ENCODE measurements at regions not wholly inside any gene's neighbourhood (a gene's known extent, or its start where the extent isn't known, plus 50 kb on each side); places are given as distances from the start of the nearest gene placed in this dataset.

DNA sequence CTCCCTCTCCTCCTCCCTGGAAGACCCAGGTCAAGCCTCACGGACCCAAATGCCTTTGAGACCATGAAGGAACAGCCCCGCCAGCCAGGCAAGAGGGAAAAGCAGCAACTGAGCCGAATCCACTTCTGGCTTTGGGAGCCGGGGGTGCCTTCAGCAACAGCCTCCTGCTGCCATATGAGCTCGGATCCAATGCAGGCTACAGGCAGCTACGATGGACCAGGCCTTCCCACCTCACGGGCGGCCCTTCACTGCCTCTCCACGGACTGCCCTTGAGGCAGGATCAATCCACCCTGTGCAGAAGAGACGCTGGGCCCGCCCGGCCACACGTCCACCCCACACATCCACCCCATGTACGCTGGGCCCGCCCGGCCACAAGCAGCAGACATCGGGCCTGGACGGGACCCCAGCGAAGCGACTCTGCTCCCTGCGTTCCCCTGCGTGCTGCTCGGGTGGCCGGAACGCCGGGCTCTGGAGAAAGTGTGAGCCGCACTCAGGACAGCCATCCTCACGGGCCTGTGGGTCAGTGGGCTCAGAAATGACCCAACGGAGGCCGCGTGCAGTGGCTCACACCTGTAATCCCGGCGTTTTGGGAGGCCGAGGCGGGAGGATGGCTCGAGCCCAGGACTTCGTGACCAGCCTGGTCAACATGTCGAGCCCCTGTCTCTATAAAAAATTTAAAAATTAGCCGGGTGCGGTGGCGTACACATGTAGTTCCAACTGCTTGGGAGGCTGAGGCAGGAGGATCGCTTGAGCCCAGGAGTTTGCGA is 82.0 kb downstream of the FOXL3 start:
- FAIRE-seq (no peak), DNase-seq (ENCODE audit: low read depth, low spot score) (no peak)
- dilution Hi-C loops (cut with MboI; ENCODE audit: extremely low pct_ligation_motif_present, low sequenced_read_pairs): no loop called here

GRCh38 chr7:372546-372931 is 82.6 kb downstream of the FOXL3 start:
- Histone ChIP-seq H3K9me3 (ENCODE audit: control insufficient read depth, low read depth, low read length) (no peaks in the 10 kb centered on the region), H3K36me3 (ENCODE audit: control insufficient read depth in 2 of 2, extremely low read depth in 1 of 2, insufficient read depth in 2 of 2, low read length in 2 of 2) (no peaks in the 10 kb centered on the region), H3K9me1 (ENCODE audit: control insufficient read depth, extremely low read depth, insufficient read depth, low read length) (no peaks in the 10 kb centered on the region), H3K27ac (ENCODE audit: control insufficient read depth, insufficient read depth, low read length) (no peak overlapping the region), H3K4me1 (ENCODE audit: control insufficient read depth, extremely low read depth, insufficient read depth, low read length) (peaks cover 36% of the 10 kb centered on the region), H4K20me1 (ENCODE audit: control insufficient read depth, extremely low read depth, insufficient read depth, low read length) (no peaks in the 10 kb centered on the region), H3K9ac (ENCODE audit: control insufficient read depth, extremely low read depth, insufficient read depth, low read length) (no peak overlapping the region), H3K4me3 (ENCODE audit: control insufficient read depth in 2 of 3, extremely low read depth in 1 of 3, insufficient read depth in 2 of 3, low read depth in 1 of 3, low read length in 3 of 3) (no peak overlapping the region), H2AFZ (ENCODE audit: control insufficient read depth, low read length) (no peak overlapping the region), H3K4me2 (ENCODE audit: control insufficient read depth, extremely low read depth, insufficient read depth, low read depth, low read length) (no peak overlapping the region), H3K79me2 (ENCODE audit: control insufficient read depth, insufficient read depth, low read length) (no peaks in the 10 kb centered on the region), H3K27me3 (ENCODE audit: control insufficient read depth, extremely low read depth, insufficient read depth, low read length) (no peaks in the 10 kb centered on the region)
- TF ChIP-seq EZH2 (IDR thresholded peaks at IDR 0.05; ENCODE audit: low read length): no peak
- TF ChIP-seq, protein P1, sequence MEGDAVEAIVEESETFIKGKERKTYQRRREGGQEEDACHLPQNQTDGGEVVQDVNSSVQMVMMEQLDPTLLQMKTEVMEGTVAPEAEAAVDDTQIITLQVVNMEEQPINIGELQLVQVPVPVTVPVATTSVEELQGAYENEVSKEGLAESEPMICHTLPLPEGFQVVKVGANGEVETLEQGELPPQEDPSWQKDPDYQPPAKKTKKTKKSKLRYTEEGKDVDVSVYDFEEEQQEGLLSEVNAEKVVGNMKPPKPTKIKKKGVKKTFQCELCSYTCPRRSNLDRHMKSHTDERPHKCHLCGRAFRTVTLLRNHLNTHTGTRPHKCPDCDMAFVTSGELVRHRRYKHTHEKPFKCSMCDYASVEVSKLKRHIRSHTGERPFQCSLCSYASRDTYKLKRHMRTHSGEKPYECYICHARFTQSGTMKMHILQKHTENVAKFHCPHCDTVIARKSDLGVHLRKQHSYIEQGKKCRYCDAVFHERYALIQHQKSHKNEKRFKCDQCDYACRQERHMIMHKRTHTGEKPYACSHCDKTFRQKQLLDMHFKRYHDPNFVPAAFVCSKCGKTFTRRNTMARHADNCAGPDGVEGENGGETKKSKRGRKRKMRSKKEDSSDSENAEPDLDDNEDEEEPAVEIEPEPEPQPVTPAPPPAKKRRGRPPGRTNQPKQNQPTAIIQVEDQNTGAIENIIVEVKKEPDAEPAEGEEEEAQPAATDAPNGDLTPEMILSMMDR (optimal IDR thresholded peaks at IDR 0.05 in 1 of 3, IDR thresholded peaks at IDR 0.05 in 1 of 3, conservative IDR thresholded peaks at IDR 0.05 in 1 of 3; ENCODE audit: extremely low read depth in 1 of 3, insufficient read depth in 2 of 3, low read length in 3 of 3): no peak
- dilution Hi-C loops (cut with MboI; ENCODE audit: extremely low pct_ligation_motif_present, low sequenced_read_pairs): no loop called here
- FAIRE-seq: no peak
- DNase-seq (ENCODE audit: low read depth, low spot score): no peak

More for the DNA sequence above, 82.0 kb downstream of the FOXL3 start:
- Histone ChIP-seq H3K27me3 (ENCODE audit: control insufficient read depth, extremely low read depth, insufficient read depth, low read length) (no peaks in the 10 kb centered on the region), H3K4me2 (ENCODE audit: control insufficient read depth, extremely low read depth, insufficient read depth, low read depth, low read length) (no peak overlapping the region), H4K20me1 (ENCODE audit: control insufficient read depth, extremely low read depth, insufficient read depth, low read length) (no peaks in the 10 kb centered on the region), H3K36me3 (ENCODE audit: control insufficient read depth in 2 of 2, extremely low read depth in 1 of 2, insufficient read depth in 2 of 2, low read length in 2 of 2) (no peaks in the 10 kb centered on the region), H3K9ac (ENCODE audit: control insufficient read depth, extremely low read depth, insufficient read depth, low read length) (no peak overlapping the region), H3K4me3 (ENCODE audit: control insufficient read depth in 2 of 3, extremely low read depth in 1 of 3, insufficient read depth in 2 of 3, low read depth in 1 of 3, low read length in 3 of 3) (no peak overlapping the region), H3K79me2 (ENCODE audit: control insufficient read depth, insufficient read depth, low read length) (no peaks in the 10 kb centered on the region), H3K27ac (ENCODE audit: control insufficient read depth, insufficient read depth, low read length) (no peak overlapping the region), H3K9me1 (ENCODE audit: control insufficient read depth, extremely low read depth, insufficient read depth, low read length) (no peaks in the 10 kb centered on the region), H3K4me1 (ENCODE audit: control insufficient read depth, extremely low read depth, insufficient read depth, low read length) (peaks cover 42% of the 10 kb centered on the region), H3K9me3 (ENCODE audit: control insufficient read depth, low read depth, low read length) (no peaks in the 10 kb centered on the region), H2AFZ (ENCODE audit: control insufficient read depth, low read length) (no peak overlapping the region)
- TF ChIP-seq EZH2 (IDR thresholded peaks at IDR 0.05; ENCODE audit: low read length): no peak
- TF ChIP-seq, protein P1 (optimal IDR thresholded peaks at IDR 0.05 in 1 of 3, IDR thresholded peaks at IDR 0.05 in 1 of 3, conservative IDR thresholded peaks at IDR 0.05 in 1 of 3; ENCODE audit: extremely low read depth in 1 of 3, insufficient read depth in 2 of 3, low read length in 3 of 3): no peak

All from keratinocyte (primary cell).